ENCODE measurements at regions not wholly inside any gene's neighbourhood (a gene's known extent, or its start where the extent isn't known, plus 50 kb on each side); places are given as distances from the start of the nearest gene placed in this dataset.

DNA sequence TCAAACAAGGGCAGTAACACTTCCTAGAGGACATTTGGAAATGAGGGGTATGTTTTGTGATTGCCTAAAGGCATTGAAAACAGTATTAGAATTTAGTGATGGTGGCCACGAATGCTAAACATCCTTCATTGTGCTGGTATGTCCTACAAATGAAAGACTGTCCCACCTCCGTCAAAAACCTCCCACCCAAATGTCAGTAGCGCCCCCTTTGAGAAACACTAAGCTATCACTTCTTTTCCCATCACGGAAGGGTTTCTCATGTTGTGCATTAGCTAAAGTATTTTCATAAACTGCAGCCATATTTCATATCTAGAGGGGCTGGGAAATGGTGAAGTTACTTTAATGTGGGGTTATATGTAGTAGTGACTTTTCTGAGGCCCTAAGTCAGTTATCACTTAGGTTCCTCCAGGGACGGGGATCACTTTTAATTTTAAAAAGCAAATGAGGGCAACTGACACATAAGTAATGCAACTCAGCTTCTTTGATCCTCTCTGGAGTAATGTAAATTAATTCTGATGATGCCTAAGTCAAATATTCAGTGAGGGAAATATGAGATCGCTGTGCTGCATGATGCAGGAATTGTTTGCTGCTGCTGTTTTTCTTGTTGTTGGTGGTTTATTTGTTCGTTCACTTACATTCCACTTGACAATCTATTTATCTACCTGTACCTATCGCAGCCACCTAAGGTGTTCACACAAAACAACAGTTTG, 1403.4 kb upstream of the TENM4 start:
- TF ChIP-seq POLR2A (IDR thresholded peaks at IDR 0.05; ENCODE audit: low read depth, low read length) (no peak), POLR2AphosphoS5 (IDR thresholded peaks at IDR 0.05; ENCODE audit: low read depth, low read length) (no peak), TAF1 (IDR thresholded peaks at IDR 0.05; ENCODE audit: borderline replicate concordance, low read depth, low read length) (no peak)

Measured in GM12892 (cell line).